HG02571 (cell line): ENCODE measurements at regions not wholly inside any gene's neighbourhood (a gene's known extent, or its start where the extent isn't known, plus 50 kb on each side); places are given as distances from the start of the nearest gene placed in this dataset.
"Not testable (repeated sequence)": the region's sequence is repeated elsewhere in the genome, so short reads cannot be mapped to it uniquely, and the experiment has no call there.

ENCODE experiments used
- ATAC-seq: cut with Tn5 transposase; IDR thresholded peaks from one replicate; pipeline ENCODE4 v1.9.1; 2021; ENCODE audit warnings: mild to moderate bottlenecking, moderate library complexity; ENCODE audit not compliant: unreplicated experiment

- ATAC-seq: no peak
These were observed 561.7 kb upstream of the SGO1 start for GRCh38 chr3:20747741-20748140.

- ATAC-seq: no peak
These were observed 557.7 kb upstream of the SGO1 start for GRCh38 chr3:20743553-20744321.

- no peak for ATAC-seq
These were observed 557.0 kb upstream of the SGO1 start for GRCh38 chr3:20742903-20743552.

- ATAC-seq: no peak
These were observed 555.4 kb upstream of the SGO1 start for GRCh38 chr3:20741381-20741780.

- ATAC-seq: no peak
These were observed 553.8 kb upstream of the SGO1 start for GRCh38 chr3:20739814-20740213.

- ATAC-seq: no peak
These were observed 550.4 kb upstream of the SGO1 start for GRCh38 chr3:20736287-20736852.

DNA sequence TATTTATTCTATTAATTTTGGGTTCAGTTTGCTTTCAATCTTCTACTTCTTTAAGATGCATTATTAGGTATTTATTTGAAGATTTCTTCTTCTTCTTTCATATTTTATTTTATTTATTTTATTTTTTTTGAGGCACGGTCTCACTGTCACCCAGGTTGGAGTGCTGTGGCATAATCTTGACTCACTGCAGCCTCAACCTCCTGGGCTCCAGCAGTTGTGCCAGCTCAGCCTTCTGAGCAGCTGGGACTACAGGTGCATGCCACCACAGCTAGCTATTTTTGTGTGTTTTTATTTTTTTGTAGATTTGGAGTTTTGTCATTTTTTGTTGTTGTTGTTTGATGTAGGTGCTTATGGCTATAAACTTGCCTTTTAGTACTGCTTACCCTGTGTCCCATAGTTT is 543.2 kb upstream of the SGO1 start:
- no peak for ATAC-seq

- ATAC-seq: no peak
These were observed 540.8 kb upstream of the SGO1 start for GRCh38 chr3:20726786-20727185.

GRCh38 chr3:20724241-20724640 is 538.2 kb upstream of the SGO1 start:
- ATAC-seq: no peak

GRCh38 chr3:20716425-20716824 is 530.4 kb upstream of the SGO1 start:
- not testable (repeated sequence) for ATAC-seq

DNA sequence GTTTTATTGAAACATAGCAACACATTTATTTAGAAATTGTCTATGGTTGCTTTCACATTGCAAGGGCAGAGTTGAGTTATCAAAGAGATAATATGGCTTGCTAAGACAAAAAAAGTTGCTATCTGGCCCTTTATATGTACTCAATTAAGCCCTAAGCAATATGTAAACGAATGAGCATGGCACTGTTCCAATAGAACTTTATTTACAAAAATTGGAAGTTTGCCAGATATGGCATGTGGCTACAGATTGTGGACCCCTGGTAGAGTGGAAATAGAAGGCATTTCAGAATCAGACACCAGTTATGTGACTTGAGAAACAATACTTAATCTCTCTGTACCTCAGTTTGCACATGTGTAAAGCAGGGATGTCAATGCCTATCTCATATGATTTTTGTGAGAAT is 515.6 kb upstream of the SGO1 start:
- ATAC-seq: no peak

DNA sequence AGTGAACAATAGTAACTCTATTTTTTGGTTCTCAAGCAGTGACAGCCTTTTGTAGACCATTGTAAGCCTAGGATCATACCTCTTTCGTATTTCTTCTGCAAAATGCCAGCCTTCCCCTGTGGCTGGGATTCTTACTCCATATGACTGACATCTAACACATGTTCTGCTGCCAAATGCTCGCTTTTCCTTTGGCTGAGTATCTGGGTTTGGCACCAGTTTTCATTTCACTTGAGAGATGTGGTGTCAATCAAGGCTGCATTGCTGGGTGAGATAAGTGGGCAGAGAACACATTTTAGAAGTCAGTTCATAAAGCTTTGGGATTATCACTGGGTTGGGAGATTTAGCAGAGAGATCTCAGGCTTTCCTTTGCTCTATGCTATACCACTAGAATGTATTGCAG is 514.7 kb upstream of the SGO1 start:
- no peak for ATAC-seq

DNA sequence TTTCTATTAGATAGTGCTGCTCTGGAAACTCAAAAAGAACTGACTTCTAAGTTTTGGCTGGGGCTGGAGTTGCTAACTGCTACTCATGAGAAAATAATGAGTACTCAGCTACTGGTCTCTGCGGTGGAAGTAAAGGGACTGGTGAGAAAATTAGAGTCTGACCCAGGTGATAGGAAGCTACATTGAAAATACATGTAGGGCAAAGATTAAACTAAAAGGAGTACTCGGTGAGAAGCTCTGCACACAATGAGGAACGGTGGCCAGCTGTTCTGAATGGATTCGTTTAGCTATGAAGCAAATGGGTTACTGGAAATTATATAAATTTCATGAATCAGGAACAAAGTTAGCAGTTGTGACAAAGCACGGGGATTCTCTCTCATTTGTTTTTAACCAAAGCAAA is 512.9 kb upstream of the SGO1 start:
- no peak for ATAC-seq

- no peak for ATAC-seq
These were observed 510.6 kb upstream of the SGO1 start for GRCh38 chr3:20696388-20697150.

DNA sequence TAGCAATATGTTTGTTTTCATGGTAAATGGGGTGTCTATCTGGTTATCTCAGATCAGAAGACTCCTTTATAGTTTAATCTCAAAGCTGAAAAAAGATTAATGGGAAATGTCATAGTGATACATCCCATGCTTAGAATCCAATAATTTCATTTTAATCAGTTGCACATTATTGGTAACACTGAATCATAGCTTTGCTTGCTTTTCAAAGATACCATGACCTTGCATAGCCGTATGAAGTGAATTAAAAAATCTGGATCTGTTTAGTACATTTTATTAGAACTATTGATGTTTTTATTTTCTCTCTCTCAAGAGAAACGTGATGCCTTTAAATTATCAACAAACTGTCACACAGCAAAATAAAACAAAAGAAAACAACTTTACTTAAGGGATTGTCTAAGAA is 506.7 kb upstream of the SGO1 start:
- ATAC-seq: no peak

DNA sequence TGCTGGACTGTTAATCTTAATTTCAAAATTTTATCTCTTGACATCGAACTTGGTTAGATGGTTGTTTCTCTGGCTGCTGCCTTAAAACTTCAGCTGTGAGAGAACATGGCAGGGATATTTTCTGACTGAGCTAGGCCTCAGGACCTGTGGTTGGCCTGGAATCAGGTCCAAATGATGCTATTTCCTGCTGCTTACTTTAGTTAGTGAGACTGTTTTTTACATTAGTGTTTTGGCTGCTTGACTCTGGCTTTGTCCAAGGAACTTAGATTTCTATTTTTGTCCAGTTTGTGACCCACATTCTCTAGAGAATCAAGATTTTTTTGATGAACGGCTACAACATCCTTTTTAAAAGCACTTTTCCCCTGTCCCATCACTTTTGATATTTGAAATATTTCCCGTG is 497.9 kb upstream of the SGO1 start:
- no peak for ATAC-seq

DNA sequence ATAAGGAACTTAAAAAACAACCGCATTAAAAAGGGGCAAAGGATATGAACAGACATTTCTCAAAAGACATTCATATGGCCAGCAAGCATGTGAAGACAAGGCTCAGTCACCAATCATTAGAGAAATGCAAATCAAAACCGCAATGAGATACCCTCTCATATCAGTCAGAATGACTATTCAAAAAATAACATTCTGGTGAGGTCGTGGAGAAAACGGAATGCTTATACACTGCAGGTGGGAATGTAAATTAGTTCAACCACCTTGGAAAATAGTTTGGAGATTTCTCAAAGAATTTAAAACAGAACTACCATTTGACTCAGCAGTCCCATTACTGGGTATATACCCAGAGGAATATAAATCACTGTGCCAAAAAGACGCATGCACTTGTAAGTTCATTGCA is 496.6 kb upstream of the SGO1 start:
- ATAC-seq: no peak

DNA sequence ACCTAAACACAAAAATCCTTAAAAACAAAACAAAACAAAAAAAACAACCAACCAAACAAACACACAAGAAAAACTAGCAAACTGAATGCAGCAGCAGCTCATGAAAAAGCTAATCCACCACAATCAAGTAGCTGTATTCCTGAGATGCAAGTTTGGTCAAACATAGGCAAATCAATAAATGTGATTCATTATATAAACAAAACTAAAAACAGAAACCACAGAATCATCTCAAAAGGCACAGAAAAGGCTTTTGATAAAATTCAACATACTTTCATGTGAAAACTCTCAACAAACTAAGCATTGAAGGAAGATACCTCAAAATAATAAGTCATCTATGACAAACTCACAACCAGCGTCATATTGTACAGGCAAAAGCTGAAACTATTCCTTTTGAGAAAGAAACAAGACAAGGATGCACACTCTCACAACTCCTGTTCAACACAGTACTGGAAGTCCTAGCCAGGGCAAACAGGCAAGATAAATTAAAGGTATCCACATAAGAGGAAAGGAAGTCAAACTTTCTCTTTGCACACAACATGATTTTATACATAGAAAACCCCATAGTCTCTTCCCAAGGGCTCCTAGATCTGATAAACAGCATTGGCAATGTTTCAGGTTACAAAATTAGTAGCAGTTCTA is 495.1 kb upstream of the SGO1 start:
- ATAC-seq: no peak

DNA sequence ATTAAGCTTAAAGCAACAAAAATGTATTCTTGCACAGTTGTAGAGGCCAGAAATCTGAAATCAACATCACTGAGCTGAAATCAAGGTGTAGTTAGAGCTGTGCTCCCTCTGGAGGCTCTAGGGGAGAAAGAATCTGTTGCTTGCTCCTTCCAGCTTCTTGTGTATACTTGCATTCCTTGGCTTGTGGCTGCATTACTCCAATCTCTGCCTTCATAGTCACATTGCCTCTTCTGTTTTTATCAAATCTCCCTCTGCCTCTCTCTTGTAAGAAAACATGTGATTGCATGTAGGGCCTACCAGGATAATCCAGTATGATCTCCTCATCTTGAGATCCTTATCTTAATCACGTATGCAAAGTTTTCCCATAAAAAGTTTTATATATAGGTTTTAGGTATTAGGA is 487.9 kb upstream of the SGO1 start:
- ATAC-seq: no peak

DNA sequence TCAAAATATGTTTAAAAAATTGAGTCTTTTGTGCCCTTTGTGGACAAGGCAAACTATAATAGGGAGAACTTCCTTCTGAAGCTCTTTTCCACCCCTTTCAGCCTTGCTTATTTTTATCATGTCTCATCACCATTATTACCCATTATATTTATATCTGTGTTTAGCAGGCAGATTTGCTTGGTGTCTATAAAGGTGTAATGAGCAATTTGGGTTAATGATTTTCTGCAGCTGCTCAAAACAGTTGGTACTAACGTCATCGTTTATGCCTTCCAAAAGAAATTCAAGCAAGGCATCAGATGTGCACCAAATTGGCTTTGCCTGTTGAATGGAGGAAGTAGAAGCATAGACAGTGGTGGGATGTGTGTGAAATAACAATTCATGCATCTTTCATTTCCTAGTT is 483.7 kb upstream of the SGO1 start:
- ATAC-seq: no peak

GRCh38 chr3:20669184-20669583 is 483.2 kb upstream of the SGO1 start:
- ATAC-seq: no peak
